Memory B cell (primary cell): ENCODE measurements at regions not wholly inside any gene's neighbourhood (a gene's known extent, or its start where the extent isn't known, plus 50 kb on each side); places are given as distances from the start of the nearest gene placed in this dataset.

ENCODE experiments used
- ATAC-seq: fragments of 150-1000 bp; cut with Tn5 transposase; 2 replicates; pipeline ENCODE4 v1.10.0; 2021; ENCODE audit warnings: low read depth, mild to moderate bottlenecking, moderate library complexity
- DNase-seq, 2 donors: peaks; one replicate each; pipeline ENCODE4 v3.0.0; 2022; ENCODE audit warnings: low spot score in 2 of 2
- H3K27ac Mint-ChIP-seq: one replicate; pipeline ENCODE4 v1.8.0; 2022; ENCODE audit warnings: mild to moderate bottlenecking, moderate library complexity, mixed read lengths
- H3K27me3 Mint-ChIP-seq: one replicate; pipeline ENCODE4 v1.8.0; 2022; ENCODE audit warnings: mixed read lengths
- H3K36me3 Mint-ChIP-seq: one replicate; pipeline ENCODE4 v1.8.0; 2022; ENCODE audit warnings: mild to moderate bottlenecking, mixed read lengths
- H3K4me1 Mint-ChIP-seq: one replicate; pipeline ENCODE4 v1.8.0; 2022; ENCODE audit warnings: mixed read lengths
- H3K4me3 Mint-ChIP-seq: one replicate; pipeline ENCODE4 v1.8.0; 2022; ENCODE audit warnings: mild to moderate bottlenecking, moderate library complexity, mixed read lengths
- H3K9me3 Mint-ChIP-seq: one replicate; pipeline ENCODE4 v1.8.0; 2022; ENCODE audit warnings: mixed read lengths

- Mint-ChIP-seq H3K27me3 (no peaks in the 10 kb centered on the region), H3K4me1 (no peaks in the 10 kb centered on the region), H3K4me3 (no peak overlapping the region), H3K27ac (no peak overlapping the region), H3K36me3 (no peaks in the 10 kb centered on the region), H3K9me3 (peaks cover 6% of the 10 kb centered on the region)
- DNase-seq (no peak), ATAC-seq (no peak)
Observed at GRCh38 chr2:81097361-81097760, 792.8 kb upstream of the LRRTM1 start.

- H3K9me3 Mint-ChIP-seq, result peaks cover 3% of the 10 kb centered on the region
- ATAC-seq, result no peak
- no peak for DNase-seq
- no peaks in the 10 kb centered on the region for H3K27me3 Mint-ChIP-seq
- H3K4me3 Mint-ChIP-seq, result no peak overlapping the region
- H3K36me3 Mint-ChIP-seq, result no peaks in the 10 kb centered on the region
- no peak overlapping the region for H3K27ac Mint-ChIP-seq
- H3K4me1 Mint-ChIP-seq, result no peaks in the 10 kb centered on the region
Observed at GRCh38 chr2:81093031-81093430, 788.5 kb upstream of the LRRTM1 start.

- Mint-ChIP-seq H3K9me3 (peaks cover 6% of the 10 kb centered on the region), H3K4me3 (no peak overlapping the region), H3K4me1 (no peaks in the 10 kb centered on the region), H3K27me3 (no peaks in the 10 kb centered on the region), H3K27ac (no peak overlapping the region), H3K36me3 (no peaks in the 10 kb centered on the region)
- ATAC-seq (no peak), DNase-seq (no peak)
Observed at GRCh38 chr2:81087646-81088045, 783.1 kb upstream of the LRRTM1 start.

GRCh38 chr2:81084101-81084500 is 779.5 kb upstream of the LRRTM1 start:
- peaks cover 11% of the 10 kb centered on the region for H3K9me3 Mint-ChIP-seq
- no peak overlapping the region for H3K4me3 Mint-ChIP-seq
- ATAC-seq (no peak), DNase-seq (no peak)
- H3K36me3 Mint-ChIP-seq, result no peaks in the 10 kb centered on the region
- no peaks in the 10 kb centered on the region for H3K27me3 Mint-ChIP-seq
- H3K27ac Mint-ChIP-seq, result no peak overlapping the region
- H3K4me1 Mint-ChIP-seq, result no peaks in the 10 kb centered on the region

GRCh38 chr2:81078631-81079030 is 774.1 kb upstream of the LRRTM1 start:
- Mint-ChIP-seq H3K4me1 (no peaks in the 10 kb centered on the region), H3K9me3 (peaks cover 13% of the 10 kb centered on the region), H3K27ac (no peak overlapping the region), H3K36me3 (no peaks in the 10 kb centered on the region), H3K4me3 (no peak overlapping the region), H3K27me3 (no peaks in the 10 kb centered on the region)
- DNase-seq (no peak), ATAC-seq (no peak)

- DNase-seq (no peak), ATAC-seq (no peak)
- no peaks in the 10 kb centered on the region for H3K27me3 Mint-ChIP-seq
- H3K36me3 Mint-ChIP-seq, result no peaks in the 10 kb centered on the region
- no peaks in the 10 kb centered on the region for H3K4me1 Mint-ChIP-seq
- H3K9me3 Mint-ChIP-seq, result peaks cover 13% of the 10 kb centered on the region
- no peak overlapping the region for H3K4me3 Mint-ChIP-seq
- H3K27ac Mint-ChIP-seq, result no peak overlapping the region
Observed at GRCh38 chr2:81078102-81078501, 773.5 kb upstream of the LRRTM1 start.

- no peak overlapping the region for H3K4me3 Mint-ChIP-seq
- DNase-seq (no peak), ATAC-seq (no peak)
- no peak overlapping the region for H3K27ac Mint-ChIP-seq
- no peaks in the 10 kb centered on the region for H3K27me3 Mint-ChIP-seq
- no peaks in the 10 kb centered on the region for H3K36me3 Mint-ChIP-seq
- H3K4me1 Mint-ChIP-seq, result no peaks in the 10 kb centered on the region
- peaks cover 13% of the 10 kb centered on the region for H3K9me3 Mint-ChIP-seq
Observed at GRCh38 chr2:81077396-81077795, 772.8 kb upstream of the LRRTM1 start.

GRCh38 chr2:81073412-81073811 is 768.9 kb upstream of the LRRTM1 start:
- no peak for ATAC-seq
- no peaks in the 10 kb centered on the region for H3K36me3 Mint-ChIP-seq

GRCh38 chr2:81068144-81068543 is 763.6 kb upstream of the LRRTM1 start:
- H3K27ac Mint-ChIP-seq, result no peak overlapping the region
- no peaks in the 10 kb centered on the region for H3K27me3 Mint-ChIP-seq
- no peak for DNase-seq
- no peak overlapping the region for H3K4me3 Mint-ChIP-seq
- H3K9me3 Mint-ChIP-seq, result peaks cover 8% of the 10 kb centered on the region
- H3K36me3 Mint-ChIP-seq, result no peaks in the 10 kb centered on the region
- H3K4me1 Mint-ChIP-seq, result no peaks in the 10 kb centered on the region
- no peak for ATAC-seq

More at GRCh38 chr2:81073412-81073811, 768.9 kb upstream of the LRRTM1 start:
- H3K27ac Mint-ChIP-seq, result no peak overlapping the region
- no peak overlapping the region for H3K4me3 Mint-ChIP-seq
- H3K9me3 Mint-ChIP-seq, result peaks cover 8% of the 10 kb centered on the region
- no peaks in the 10 kb centered on the region for H3K27me3 Mint-ChIP-seq
- no peaks in the 10 kb centered on the region for H3K4me1 Mint-ChIP-seq
- DNase-seq, result no peak

- H3K27ac Mint-ChIP-seq, result no peak overlapping the region
- peaks cover 17% of the 10 kb centered on the region for H3K9me3 Mint-ChIP-seq
- DNase-seq, result no peak
- H3K36me3 Mint-ChIP-seq, result no peaks in the 10 kb centered on the region
- no peaks in the 10 kb centered on the region for H3K27me3 Mint-ChIP-seq
- no peak overlapping the region for H3K4me3 Mint-ChIP-seq
- ATAC-seq, result no peak
- no peaks in the 10 kb centered on the region for H3K4me1 Mint-ChIP-seq
Observed at GRCh38 chr2:81061016-81061415, 756.5 kb upstream of the LRRTM1 start.

- peaks cover 9% of the 10 kb centered on the region for H3K9me3 Mint-ChIP-seq
- H3K4me1 Mint-ChIP-seq, result no peaks in the 10 kb centered on the region
- no peaks in the 10 kb centered on the region for H3K36me3 Mint-ChIP-seq
- no peak overlapping the region for H3K27ac Mint-ChIP-seq
- no peak overlapping the region for H3K4me3 Mint-ChIP-seq
- ATAC-seq (no peak), DNase-seq (no peak)
- no peaks in the 10 kb centered on the region for H3K27me3 Mint-ChIP-seq
Observed at GRCh38 chr2:81050580-81051095, 746.1 kb upstream of the LRRTM1 start.

- H3K4me1 Mint-ChIP-seq, result no peaks in the 10 kb centered on the region
- H3K27ac Mint-ChIP-seq, result no peak overlapping the region
- no peaks in the 10 kb centered on the region for H3K36me3 Mint-ChIP-seq
- no peak overlapping the region for H3K4me3 Mint-ChIP-seq
- no peak for DNase-seq
- no peak for ATAC-seq
- H3K9me3 Mint-ChIP-seq, result peaks cover 9% of the 10 kb centered on the region
- no peaks in the 10 kb centered on the region for H3K27me3 Mint-ChIP-seq
Observed at GRCh38 chr2:81043681-81044080, 739.1 kb upstream of the LRRTM1 start.

- ATAC-seq, result no peak
- no peak overlapping the region for H3K4me3 Mint-ChIP-seq
Observed at GRCh38 chr2:81007104-81007503, 702.6 kb upstream of the LRRTM1 start.

GRCh38 chr2:81002906-81003305 is 698.4 kb upstream of the LRRTM1 start:
- ATAC-seq (no peak), DNase-seq (no peak)
- H3K4me1 Mint-ChIP-seq, result no peaks in the 10 kb centered on the region
- no peaks in the 10 kb centered on the region for H3K27me3 Mint-ChIP-seq
- peaks cover 10% of the 10 kb centered on the region for H3K9me3 Mint-ChIP-seq
- no peak overlapping the region for H3K27ac Mint-ChIP-seq
- H3K36me3 Mint-ChIP-seq, result no peaks in the 10 kb centered on the region
- H3K4me3 Mint-ChIP-seq, result no peak overlapping the region

More at GRCh38 chr2:81007104-81007503, 702.6 kb upstream of the LRRTM1 start:
- Mint-ChIP-seq H3K27me3 (no peaks in the 10 kb centered on the region), H3K4me1 (no peaks in the 10 kb centered on the region), H3K27ac (no peak overlapping the region), H3K36me3 (no peaks in the 10 kb centered on the region), H3K9me3 (peaks cover 1% of the 10 kb centered on the region)
- no peak for DNase-seq

- H3K4me3 Mint-ChIP-seq, result no peak overlapping the region
- DNase-seq (no peak), ATAC-seq (no peak)
- no peaks in the 10 kb centered on the region for H3K27me3 Mint-ChIP-seq
- no peak overlapping the region for H3K27ac Mint-ChIP-seq
- H3K9me3 Mint-ChIP-seq, result peaks cover 10% of the 10 kb centered on the region
- no peaks in the 10 kb centered on the region for H3K36me3 Mint-ChIP-seq
- no peaks in the 10 kb centered on the region for H3K4me1 Mint-ChIP-seq
Observed at GRCh38 chr2:80987466-80987865, 682.9 kb upstream of the LRRTM1 start.
